ENCODE measurements at regions not wholly inside any gene's neighbourhood (a gene's known extent, or its start where the extent isn't known, plus 50 kb on each side); places are given as distances from the start of the nearest gene placed in this dataset.

DNA sequence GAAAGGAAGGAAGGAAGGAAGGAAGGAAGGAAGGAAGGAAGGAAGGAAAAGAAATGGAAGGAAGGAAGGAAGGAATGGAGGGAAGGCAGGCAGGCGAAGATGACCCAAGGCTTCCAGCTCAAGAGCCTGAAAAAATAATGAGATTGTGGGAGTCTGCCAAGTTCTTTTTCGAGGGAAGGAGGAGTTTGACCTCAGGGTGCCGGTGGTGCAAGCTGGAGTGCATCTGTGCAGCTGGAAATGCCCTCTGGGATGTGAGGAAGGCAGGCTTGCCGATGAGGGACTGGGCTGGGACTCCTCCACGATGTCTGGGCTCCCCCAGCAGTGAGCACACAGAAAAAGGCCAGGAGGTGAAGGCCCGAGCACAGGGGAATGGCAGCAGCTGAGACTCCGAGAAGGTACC is 154.9 kb upstream of the DAPK1 start:
- TF ChIP-seq, protein P1, sequence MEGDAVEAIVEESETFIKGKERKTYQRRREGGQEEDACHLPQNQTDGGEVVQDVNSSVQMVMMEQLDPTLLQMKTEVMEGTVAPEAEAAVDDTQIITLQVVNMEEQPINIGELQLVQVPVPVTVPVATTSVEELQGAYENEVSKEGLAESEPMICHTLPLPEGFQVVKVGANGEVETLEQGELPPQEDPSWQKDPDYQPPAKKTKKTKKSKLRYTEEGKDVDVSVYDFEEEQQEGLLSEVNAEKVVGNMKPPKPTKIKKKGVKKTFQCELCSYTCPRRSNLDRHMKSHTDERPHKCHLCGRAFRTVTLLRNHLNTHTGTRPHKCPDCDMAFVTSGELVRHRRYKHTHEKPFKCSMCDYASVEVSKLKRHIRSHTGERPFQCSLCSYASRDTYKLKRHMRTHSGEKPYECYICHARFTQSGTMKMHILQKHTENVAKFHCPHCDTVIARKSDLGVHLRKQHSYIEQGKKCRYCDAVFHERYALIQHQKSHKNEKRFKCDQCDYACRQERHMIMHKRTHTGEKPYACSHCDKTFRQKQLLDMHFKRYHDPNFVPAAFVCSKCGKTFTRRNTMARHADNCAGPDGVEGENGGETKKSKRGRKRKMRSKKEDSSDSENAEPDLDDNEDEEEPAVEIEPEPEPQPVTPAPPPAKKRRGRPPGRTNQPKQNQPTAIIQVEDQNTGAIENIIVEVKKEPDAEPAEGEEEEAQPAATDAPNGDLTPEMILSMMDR (IDR thresholded peaks at IDR 0.05; ENCODE audit: low read depth, low read length): no peak
- TF ChIP-seq EZH2phosphoT487 (IDR thresholded peaks at IDR 0.05; ENCODE audit: low read depth): no peak
